ENCODE measurements at regions not wholly inside any gene's neighbourhood (a gene's known extent, or its start where the extent isn't known, plus 50 kb on each side); places are given as distances from the start of the nearest gene placed in this dataset.

GRCh38 chr3:16024548-16024947, 149.9 kb upstream of the GALNT15 start:
- no peak for TF ChIP-seq CTCF (IDR thresholded peaks at IDR 0.05)
- no peak for TF ChIP-seq POLR2A (IDR thresholded peaks at IDR 0.05)

Data from lower leg skin (tissue), 3 donors.